ENCODE measurements at regions not wholly inside any gene's neighbourhood (a gene's known extent, or its start where the extent isn't known, plus 50 kb on each side); places are given as distances from the start of the nearest gene placed in this dataset.
A peak's percentile ranks its signal among the peaks of the same experiment; 100 is the strongest.

GRCh38 chr4:53713296-53713695 lies 122.0 kb upstream of the LNX1 start:
- H3K4me3 ChIP-seq (ENCODE audit: low read depth, low read length), result no peak overlapping the region
- CTCF ChIA-PET, result no interaction called here
- POLR2A ChIA-PET, result no interaction called here
- no peak overlapping the region for H3K27ac ChIP-seq (ENCODE audit: low read depth, low read length)
- no peaks in the 10 kb centered on the region for H3K9me3 ChIP-seq (ENCODE audit: control insufficient read depth, insufficient read depth, low read length)
- DNase-seq (ENCODE audit: low read depth, low spot score), result no peak
- no peaks in the 10 kb centered on the region for H3K27me3 ChIP-seq (ENCODE audit: control insufficient read depth, insufficient read depth, low read length)
- no peak for TF ChIP-seq CTCF (IDR thresholded peaks at IDR 0.05; ENCODE audit: low read depth, low read length)

GRCh38 chr4:53712408-53713020 lies 121.2 kb upstream of the LNX1 start:
- Histone ChIP-seq H3K4me3 (ENCODE audit: low read depth, low read length) (no peak overlapping the region), H3K9me3 (ENCODE audit: control insufficient read depth, insufficient read depth, low read length) (no peaks in the 10 kb centered on the region), H3K27ac (ENCODE audit: low read depth, low read length) (no peak overlapping the region), H3K27me3 (ENCODE audit: control insufficient read depth, insufficient read depth, low read length) (no peaks in the 10 kb centered on the region)
- DNase-seq (ENCODE audit: low read depth, low spot score), result no peak
- TF ChIP-seq CTCF (IDR thresholded peaks at IDR 0.05; ENCODE audit: low read depth, low read length), result no peak
- ChIA-PET CTCF (interaction anchor here (1.0 to 2.4 kb wide), 4 partner anchors 10 to 697 kb away, joined by 3 to 7 read pairs (median 6); no protein-coding TSS in a partner anchor), POLR2A (no interaction called here)

- DNase-seq (ENCODE audit: low read depth, low spot score), result no peak
- ChIA-PET CTCF (interaction anchor here (1.0 to 2.4 kb wide), 4 partner anchors 9 to 697 kb away, joined by 3 to 7 read pairs (median 6); no protein-coding TSS in a partner anchor), POLR2A (no interaction called here)
- Histone ChIP-seq H3K27ac (ENCODE audit: low read depth, low read length) (no peak overlapping the region), H3K9me3 (ENCODE audit: control insufficient read depth, insufficient read depth, low read length) (no peaks in the 10 kb centered on the region), H3K4me3 (ENCODE audit: low read depth, low read length) (no peak overlapping the region), H3K27me3 (ENCODE audit: control insufficient read depth, insufficient read depth, low read length) (no peaks in the 10 kb centered on the region)
- TF ChIP-seq CTCF (IDR thresholded peaks at IDR 0.05; ENCODE audit: low read depth, low read length), result no peak
Measured at GRCh38 chr4:53711926-53712325, 120.6 kb upstream of the LNX1 start.

- Histone ChIP-seq H3K9me3 (ENCODE audit: control insufficient read depth, insufficient read depth, low read length) (no peaks in the 10 kb centered on the region), H3K27ac (ENCODE audit: low read depth, low read length) (no peak overlapping the region), H3K4me3 (ENCODE audit: low read depth, low read length) (no peak overlapping the region), H3K27me3 (ENCODE audit: control insufficient read depth, insufficient read depth, low read length) (no peaks in the 10 kb centered on the region)
- TF ChIP-seq CTCF (IDR thresholded peaks at IDR 0.05; ENCODE audit: low read depth, low read length), result peak; percentile 39
- CTCF ChIA-PET, result interaction anchor here (0.7 to 2.4 kb wide), 9 partner anchors 20 to 524 kb away, joined by 3 to 9 read pairs (median 3); no protein-coding TSS in a partner anchor
- DNase-seq (ENCODE audit: low read depth, low spot score), result no peak
- POLR2A ChIA-PET, result no interaction called here
Measured at GRCh38 chr4:53709693-53710092, 118.4 kb upstream of the LNX1 start.

- ChIA-PET CTCF (interaction anchor here (0.6 to 3.4 kb wide), 20 partner anchors 9 to 527 kb away, joined by 3 to 31 read pairs (median 6); partner anchors contain the start of gene PDGFRA), POLR2A (no interaction called here)
- Histone ChIP-seq H3K27me3 (ENCODE audit: control insufficient read depth, insufficient read depth, low read length) (no peaks in the 10 kb centered on the region), H3K9me3 (ENCODE audit: control insufficient read depth, insufficient read depth, low read length) (no peaks in the 10 kb centered on the region), H3K4me3 (ENCODE audit: low read depth, low read length) (no peak overlapping the region), H3K27ac (ENCODE audit: low read depth, low read length) (no peak overlapping the region)
- TF ChIP-seq CTCF (IDR thresholded peaks at IDR 0.05; ENCODE audit: low read depth, low read length), result no peak
- DNase-seq (ENCODE audit: low read depth, low spot score), result no peak
Measured at GRCh38 chr4:53707491-53707890, 116.2 kb upstream of the LNX1 start.
